T-helper 1 cell (primary cell): ENCODE measurements at regions not wholly inside any gene's neighbourhood (a gene's known extent, or its start where the extent isn't known, plus 50 kb on each side); places are given as distances from the start of the nearest gene placed in this dataset.

Source experiments
- DNase-seq, 5 donors: peaks; one replicate each; pipeline ENCODE4 v3.0.0-alpha.2; 2012 to 2020

DNA sequence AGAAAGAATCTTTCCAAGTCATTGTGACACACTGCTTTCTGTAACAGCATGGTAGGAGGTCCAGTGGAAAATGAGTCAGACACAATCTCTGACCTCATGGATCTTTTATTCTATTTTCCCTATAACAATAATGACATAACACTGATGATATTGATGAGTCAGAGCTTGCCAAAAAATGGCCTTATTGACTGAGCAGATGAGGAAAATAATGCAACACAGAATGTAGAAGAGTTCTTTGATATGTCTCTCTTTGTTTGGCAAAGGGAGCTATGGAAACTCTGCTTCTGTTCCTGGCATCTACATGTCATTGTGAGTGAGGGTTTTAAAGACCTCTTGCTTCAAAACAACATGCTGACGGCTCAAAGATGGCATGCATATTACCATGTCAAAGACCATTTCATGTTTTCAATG, 443.1 kb upstream of the ZNF608 start:
- no peak for DNase-seq

DNA sequence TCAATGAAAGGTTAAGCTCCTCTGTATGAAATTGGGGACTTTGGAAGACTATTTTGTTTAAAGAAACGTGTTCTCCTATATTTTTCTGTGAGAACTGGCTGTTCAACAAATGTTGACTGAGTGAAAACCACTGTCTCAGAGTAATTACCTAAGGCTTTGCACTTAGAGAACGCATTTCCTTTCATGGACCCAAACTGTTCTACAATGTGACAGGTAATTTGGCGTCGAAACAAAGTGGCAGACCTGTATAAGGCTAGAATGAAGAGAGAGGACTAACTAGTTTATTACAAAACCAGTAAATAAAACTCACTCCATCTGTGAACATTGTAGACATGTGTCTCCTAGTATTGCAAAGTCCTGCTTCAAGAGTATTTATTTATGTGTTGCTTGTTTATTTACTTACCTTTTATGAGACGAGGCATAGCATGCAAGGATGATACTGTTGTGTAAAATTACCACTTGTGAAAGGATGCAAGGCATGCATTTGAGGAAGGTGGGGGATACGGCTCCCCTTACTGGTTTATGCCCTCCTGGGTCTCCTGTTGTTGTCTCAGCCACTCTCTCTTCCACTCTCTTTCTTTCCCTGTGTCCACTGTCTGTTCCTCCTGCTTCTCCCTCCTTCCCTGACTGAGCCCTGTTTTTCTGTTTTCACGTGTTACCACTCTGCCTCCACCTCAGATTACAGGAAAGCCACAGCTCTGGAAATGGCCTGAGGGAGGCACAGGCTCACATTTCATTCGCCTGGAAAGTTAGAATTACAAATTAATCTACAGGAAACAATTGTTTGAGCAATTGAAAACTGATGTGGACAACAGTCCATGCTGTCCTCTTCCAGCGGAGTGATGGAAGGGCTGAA, 444.0 kb upstream of the ZNF608 start:
- no peak for DNase-seq

DNA sequence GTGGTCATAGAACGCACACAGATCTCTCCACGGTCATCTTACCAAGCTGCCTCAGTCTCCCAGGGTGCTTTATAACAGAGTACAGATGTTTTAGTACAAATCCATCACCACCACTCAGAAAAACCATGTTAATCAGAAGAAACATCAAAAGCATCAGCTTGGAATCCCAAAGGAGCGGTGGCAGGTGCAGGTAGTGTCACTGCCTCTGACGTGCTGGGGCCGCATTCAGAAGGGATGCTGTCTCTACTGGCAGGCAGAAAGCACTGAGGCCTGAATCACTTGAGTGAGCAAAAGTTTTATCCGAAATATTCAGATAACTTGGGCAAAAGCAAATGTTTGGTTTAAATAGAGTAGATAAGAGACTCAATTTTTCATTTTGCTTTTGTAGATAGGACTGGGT, 448.4 kb upstream of the ZNF608 start:
- DNase-seq = no peak

DNA sequence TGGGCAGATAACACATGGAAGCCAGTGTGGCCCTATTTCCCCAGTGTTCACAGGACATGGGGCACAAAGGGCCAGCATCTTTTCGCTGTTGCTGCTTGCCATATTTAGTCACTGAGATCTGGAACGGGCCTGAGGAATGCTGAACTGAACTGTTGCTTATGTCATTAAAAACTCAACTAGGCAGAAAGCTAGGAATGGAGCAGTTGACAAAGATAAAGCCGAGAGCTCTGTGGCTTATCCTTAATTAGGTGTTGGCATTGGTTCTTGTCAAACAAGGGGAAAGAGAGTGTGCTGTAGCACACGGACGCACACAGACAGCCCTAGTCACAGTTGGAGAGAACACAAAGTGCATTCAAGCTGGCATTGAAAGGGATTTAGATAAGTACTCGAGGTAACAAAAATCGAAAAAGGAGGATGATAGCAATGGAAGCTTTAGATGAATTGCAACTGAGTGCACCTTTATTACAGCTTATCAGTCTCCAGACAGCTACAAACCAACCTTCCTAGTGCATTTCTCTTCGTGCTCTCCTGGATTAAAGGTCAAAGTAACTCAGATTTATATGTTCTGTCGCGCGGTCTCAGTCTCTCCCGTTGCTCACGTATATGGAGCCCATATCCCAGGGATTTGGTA, 450.2 kb upstream of the ZNF608 start:
- DNase-seq = no peak

DNA sequence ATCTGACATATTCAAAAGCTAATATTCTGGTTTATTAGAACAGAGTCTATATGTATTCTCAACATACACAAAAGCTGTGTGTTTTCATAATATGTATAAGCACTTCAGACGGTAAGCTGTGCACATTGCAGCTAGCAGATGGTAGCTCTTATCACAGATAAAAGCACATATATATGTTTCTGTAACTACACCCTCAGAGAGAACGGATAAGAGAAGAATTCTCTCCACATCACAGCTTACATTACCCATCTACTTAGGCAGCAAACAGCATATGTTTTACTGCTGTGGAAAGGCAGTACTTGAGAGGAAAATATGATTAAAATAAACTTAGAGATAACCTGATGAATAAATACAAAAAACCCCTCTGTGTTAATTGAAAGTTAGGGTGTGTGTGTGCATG, 450.9 kb upstream of the ZNF608 start:
- no peak for DNase-seq

DNA sequence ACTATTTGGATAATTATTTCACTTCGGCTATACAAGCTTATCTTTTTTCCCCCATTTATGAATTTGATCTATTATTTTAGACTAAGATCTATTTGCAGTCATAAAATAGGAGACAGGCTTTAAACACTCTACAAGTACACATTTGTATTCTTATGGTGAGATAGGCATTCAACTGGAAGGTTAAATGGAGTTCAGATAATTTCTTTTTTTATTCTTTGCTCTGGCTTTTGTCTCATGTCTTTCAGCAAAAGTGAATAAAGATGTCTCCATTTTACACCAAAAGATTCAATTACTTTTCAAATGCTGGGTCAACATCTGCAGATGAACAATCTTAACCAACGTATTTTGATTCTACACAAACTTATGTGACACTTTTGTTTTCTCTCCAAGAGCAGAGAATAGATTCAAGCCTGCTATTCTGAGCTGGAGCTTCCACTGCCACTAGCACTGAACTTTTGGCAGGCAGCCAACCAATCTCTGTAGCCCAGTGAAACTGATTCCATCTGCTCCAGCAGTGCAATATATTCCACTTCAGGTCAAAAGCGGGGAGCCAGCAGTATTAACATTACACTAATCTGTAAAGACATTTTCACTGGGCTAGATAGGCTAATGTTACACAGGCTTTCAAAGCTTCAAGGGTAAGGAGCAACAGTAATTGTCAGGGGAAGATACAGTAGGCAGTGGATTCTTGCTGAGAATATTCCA, 452.0 kb upstream of the ZNF608 start:
- DNase-seq = no peak

DNA sequence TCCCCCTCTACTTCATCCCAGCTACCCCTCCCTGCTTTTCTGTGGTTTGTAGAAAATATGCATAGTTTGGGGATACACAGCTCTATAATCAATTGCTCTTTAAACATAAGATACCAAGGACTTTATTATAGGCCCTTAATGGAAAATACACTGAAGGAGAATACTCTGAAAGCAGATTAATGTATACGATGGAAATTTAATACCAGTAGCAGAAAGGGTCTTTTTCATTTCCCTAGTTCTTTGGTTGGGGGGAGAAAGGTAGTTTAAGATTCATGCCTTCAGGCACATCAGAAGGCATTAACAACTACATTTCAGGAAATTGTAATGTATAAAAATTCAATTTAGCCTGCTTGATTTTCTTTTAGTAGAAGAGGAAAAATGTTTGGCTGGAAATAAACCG, 452.9 kb upstream of the ZNF608 start:
- DNase-seq = no peak

DNA sequence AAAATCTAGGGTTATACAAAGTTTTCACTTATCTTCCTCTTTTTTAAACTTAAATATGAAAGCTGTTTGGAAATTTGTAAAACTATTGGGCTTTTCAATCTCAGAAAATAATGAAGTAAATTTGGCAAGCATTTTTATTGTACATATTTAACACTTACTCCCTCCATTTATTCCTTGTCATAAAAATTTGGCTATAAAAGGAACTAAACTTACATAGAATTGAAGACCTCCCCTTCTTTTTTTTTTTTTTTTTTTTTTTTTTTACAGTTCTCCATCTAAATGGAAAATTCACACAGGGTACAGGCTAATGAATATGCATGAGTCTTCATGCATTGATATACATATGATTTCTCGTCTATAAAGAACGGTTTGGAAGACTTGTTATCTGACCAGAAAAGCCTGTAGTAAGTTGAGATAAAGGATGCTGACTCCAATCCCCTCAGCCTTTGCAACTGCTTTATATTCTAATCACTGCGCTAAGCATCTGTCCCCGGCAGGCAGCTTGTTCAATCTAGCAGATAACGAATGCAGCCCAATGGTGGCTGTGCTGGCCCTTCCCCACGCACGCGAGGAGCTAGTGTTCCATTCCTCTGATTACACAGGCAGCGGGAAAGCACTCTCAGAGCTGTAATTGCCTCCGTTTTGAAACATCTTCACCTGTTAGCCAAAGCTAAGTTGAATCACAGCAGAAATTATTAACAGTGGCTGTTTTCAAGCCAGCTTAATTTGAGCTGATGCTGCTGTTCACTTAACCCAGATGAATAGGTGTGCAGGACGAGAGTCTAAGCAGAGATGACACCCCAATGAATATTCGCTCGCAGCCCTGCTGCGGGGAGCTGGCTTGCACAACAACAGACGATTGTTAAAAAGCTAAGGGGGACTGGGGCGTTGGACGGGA, 453.8 kb upstream of the ZNF608 start:
- DNase-seq = no peak

DNA sequence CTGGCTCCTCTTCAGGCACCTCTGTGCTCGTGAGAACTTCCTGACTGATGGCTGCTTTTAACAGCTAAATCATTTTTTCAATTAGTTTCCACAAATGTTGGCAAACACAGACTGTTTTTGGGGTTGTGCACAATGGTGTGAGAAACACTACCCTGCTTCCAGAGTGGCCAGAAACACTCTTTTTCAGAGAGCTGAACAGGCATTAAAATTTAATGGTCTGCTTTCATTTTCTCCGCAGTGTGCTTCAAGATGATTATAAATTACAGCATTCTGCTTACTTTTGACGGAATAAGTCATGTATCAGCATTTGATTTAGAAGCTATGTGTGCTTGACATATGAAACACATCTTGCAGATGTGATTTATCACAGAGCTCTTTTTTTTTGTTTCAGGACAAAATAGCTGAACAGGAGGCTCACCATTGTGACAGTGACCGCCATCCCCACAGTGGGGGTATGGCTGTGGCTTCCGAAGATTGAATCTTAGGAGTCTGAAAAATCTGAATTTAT, 454.5 kb upstream of the ZNF608 start:
- no peak for DNase-seq

DNA sequence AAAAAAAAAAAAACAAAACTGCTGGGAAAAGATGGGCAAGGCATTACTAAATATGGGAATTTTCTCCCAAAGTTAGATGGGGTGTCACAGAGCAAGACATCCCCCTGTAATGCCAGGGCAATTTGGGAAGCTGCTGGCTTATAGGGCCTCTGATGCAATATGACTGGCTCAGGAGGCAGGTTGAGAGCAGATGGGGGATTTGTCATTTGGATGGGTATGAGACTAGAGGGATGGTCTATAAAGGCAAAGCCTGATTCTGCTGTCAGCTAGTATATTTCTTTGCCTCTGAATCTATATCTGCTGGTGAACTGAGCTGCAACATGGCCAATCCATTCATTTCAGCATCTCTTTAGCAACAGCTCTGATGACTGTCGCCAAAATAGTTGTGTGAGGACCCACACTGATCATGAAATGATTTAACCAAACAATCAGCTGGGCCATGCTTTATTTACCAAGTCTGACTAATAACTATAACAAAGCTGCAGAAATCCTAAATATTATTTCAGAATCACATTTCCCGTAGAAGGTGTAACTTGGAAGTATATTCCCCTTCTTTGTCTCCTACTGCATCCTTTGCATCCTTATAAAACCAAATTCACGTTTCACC, 455.1 kb upstream of the ZNF608 start:
- no peak for DNase-seq

DNA sequence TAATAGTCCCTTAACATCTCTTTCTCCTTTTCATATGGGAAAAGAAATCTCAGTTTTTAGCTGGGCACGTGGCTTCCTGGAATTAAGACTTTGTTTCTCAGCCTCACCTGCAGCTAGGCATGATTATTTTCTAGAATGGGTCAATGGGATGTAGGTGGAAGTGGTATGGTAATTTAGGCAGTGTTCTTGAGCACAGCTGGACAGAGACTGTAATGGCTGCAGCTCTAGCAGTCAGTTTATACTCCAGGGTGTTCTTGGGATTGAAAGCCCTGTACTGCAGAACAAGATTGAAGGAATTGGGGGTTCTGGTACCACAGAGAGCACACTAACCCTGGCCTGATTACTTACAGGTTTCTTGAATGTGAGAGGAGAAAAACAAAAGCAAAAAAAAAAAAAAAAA, 455.9 kb upstream of the ZNF608 start:
- no peak for DNase-seq

DNA sequence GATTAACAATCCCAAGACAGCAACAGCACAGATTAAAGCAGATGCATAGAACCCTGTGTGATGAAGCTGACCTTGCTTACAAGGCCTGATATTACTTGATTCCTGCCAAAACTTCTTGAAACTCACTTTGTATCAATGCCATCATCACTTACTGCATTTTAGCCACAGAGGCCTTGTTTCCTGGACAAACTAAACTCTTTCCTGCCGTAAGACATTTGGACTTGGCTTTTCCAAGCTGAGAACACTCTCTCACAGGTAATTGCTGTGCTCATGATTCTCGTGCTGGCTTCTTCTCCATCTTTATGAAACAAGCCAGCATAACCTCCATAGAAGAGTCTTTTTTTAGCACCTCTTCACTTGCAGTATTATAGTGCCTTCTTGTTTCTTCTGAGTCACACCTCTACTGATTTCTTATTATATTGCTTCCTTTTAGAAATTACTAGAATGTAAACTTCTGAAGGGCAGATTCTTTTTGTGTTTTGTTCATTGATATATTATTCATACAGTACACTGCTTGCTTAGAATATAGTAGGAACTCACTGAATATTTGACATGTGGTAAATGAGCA, 456.5 kb upstream of the ZNF608 start:
- no peak for DNase-seq

DNA sequence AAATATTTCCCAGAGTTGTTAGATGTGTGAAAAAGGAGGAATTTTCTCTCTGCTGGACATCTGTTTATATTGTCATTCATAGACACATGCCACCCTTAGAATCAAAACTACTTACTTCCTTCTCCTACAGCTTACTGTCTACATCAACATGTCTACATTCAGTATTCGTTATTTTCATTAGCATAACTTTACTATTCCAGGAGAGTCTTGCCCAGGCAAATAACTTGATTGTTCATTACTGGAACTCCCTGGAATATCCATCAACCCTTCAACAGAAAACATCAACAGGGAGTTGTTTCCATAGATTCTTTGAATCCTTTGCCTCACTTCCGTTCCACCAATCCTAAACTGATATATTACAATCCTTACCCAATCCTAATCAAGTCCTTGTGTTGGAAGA, 457.5 kb upstream of the ZNF608 start:
- no peak for DNase-seq

DNA sequence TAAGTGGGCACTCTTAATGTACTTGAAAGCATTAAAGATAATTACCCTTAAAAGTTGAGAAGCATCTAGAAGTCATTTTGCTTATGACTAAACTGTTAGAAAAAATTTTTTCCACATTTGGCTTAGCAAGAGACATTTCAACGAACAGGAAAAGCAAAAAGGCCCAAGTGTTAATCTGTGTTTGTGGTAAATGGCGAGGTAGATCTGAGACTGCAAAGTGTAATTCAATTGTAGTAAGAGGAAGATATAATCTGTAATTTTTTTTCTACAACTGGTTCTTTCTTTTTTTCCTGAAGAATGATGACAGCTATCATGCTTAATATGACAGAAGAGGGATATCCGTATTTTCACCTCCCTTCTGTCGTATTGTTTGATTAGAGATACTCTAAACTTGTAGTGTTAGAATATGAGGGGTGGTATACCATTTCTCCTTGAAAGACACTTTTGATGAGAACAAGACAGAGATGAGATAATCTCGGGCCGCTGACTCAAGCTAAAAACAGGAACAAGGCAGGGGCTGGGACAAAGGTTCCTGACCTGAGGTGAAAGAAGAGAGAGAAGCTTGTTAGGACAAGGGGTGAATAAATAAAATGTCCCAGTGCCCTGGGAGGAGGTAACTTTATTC, 459.3 kb upstream of the ZNF608 start:
- no peak for DNase-seq

DNA sequence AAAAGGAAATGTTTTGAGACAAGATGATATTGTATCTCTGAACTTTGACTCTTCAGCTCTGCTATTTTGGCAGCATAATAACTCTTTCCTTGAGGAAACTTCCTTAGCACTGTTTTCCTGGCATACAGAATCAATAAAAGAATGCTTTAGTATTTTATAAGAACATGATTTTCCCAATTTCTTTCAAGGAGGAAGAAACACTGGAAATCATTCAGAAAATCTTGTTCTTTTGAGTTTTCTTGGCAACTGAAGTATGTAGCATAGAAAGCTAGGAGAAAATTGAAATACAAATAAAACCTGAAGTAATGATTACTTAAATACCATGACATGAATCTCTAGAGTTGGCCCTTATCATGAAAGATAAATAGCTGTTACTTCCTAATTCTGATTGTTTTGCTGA, 461.4 kb upstream of the ZNF608 start:
- DNase-seq = no peak

DNA sequence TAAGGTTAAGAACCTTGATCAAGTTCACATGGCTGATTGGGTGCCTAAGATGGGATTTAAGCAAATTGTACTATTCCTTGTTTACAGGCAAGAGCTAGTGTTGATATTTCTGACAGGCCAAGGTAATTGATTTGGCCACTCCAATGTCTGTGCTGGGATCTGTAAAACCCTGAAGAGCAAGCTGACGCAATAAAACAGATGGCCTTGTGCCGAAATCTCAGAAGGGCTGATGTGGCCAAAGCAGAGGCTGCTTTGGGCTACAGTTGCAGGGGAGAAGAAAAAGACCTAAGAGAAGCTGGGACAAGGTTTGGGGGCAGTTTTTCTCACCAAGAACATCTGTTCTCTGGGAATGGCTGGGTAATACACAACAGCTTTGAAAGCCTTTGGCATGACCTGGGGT, 463.2 kb upstream of the ZNF608 start:
- no peak for DNase-seq

DNA sequence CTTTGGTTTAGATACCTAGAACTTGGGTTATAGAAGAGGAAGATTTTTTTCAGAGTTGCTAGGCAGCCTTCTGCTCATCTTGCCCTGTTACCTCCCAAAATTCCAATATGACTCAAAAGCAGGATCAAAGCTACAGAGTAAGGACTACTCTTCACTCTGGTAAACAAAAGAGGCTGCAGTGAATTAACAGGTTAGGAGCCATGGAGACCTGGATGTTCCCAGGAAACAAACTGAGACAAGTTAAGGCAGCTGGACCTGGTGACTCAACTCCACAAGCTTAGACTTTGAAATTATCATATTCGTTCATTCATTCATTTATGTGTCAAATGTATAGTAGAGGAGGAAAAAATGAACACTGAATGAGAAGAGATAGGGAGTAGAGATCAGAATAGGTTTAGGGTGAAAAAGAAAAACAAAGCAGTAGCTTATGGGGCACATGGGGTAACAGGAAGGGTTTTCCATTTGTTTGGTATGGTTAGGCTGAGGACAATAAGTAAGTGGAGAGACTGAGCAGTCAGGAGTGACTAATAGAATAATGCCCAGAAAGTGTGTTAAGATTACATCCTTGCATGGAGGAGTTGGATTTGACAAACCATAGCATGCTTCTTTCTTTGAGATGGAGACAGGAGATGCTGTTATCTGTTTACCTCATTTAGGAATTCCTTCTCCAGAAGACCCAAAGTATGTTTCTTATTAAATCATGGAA, 464.0 kb upstream of the ZNF608 start:
- no peak for DNase-seq

DNA sequence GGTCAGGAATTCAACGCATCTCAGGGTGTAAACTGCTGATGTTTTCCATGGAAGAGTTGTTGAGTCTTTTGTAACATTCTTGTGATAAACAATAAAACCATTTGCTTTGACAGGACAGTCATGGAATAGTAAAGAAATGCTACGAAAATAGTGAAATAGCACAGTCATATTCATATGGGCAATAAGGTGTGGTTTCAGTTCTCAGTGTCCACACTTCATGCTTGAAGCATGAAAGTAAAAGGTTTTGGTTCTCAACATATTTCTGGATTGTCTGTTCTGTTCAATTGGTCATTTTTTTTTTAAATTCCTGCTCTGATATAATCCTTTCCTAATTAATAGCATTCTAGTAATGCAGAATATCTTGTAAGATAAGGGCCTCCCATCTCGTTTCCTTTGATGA, 467.6 kb upstream of the ZNF608 start:
- no peak for DNase-seq

DNA sequence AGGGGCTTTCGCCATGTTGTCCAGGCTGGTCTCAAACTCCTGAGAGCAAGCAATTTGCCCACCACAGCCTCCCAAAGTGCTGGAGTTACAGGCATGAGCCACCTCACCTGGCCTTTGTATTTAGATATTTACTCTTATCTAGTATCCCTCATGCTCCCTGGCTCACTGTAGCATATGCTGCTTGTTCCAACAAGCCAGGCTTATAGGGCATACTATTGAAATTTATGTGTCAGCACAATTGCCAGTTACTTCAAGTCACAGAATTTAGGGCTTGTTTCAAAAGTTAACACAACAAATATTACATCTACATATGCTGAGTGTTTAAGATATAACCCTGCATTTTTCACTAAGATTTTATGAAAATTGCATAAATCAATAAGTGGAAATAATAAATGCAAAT, 469.2 kb upstream of the ZNF608 start:
- DNase-seq = no peak

DNA sequence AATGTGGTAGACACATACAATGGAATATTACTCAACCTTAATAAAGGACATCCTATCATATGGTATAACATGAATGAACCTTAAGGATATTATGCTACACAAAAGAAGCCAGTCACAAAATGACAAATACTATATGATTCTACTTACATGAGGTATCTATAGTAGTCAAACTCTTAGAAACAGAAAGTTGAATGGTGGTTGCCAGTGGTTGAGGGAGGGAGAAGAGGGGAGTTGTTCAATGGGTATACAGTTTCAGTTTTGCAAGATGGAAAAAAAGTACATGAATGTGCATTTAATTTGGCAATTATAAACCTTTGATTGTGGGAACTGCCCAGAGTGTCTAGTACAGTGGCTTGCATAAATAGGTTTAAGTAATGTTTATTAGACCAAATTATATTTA, 473.3 kb upstream of the ZNF608 start:
- DNase-seq = no peak

DNA sequence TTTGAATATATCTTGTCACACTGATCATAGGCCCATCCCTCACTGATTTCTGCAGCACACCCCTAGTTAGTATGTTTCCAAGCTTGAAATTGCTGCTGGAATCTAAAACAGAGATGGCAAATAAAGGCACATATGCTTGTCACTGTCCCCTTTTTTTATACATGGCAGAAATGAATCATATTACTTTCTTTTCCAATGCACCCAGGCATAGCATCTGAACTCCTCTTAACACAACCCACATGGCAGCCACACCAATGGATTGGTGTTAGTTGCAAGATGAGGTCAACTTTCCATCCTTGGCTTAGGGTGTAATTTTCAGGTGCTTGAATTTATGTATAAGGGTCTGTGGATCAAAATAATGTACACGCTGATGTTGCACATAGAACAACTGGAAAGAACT, 473.8 kb upstream of the ZNF608 start:
- no peak for DNase-seq
